ENCODE measurements at regions not wholly inside any gene's neighbourhood (a gene's known extent, or its start where the extent isn't known, plus 50 kb on each side); places are given as distances from the start of the nearest gene placed in this dataset.
"Not testable (repeated sequence)": the region's sequence is repeated elsewhere in the genome, so short reads cannot be mapped to it uniquely, and the experiment has no call there.

DNA sequence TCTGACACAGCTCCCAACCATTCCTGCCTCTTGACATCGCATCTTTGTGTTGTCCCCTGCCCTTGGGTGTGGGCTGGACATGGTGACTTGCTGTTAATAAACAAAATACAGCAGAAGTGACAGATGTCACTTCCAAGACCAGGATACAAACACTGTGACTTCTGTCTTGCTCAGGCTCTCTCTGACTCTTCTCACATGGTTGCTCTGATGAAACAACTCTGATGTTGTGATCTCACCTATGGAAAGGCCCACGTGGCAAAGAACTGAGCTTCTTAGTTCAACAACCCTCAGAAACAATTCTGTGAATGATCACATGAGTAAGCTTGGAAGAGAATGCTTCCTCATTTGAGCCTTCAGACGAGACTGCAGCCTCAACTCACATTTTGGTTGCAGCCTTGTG is 94.9 kb downstream of the ARHGAP11B start:
- H3K9me3 ChIP-seq (ENCODE audit: control insufficient read depth, low read length); H3K4me1 ChIP-seq (ENCODE audit: control insufficient read depth, insufficient read depth, low read length); H3K4me3 ChIP-seq (ENCODE audit: insufficient read depth, low read depth, low read length); H3K27ac ChIP-seq (ENCODE audit: insufficient read depth, low read depth, low read length, poor library complexity, severe bottlenecking); H3K27me3 ChIP-seq (ENCODE audit: control insufficient read depth, insufficient read depth, low read length, poor library complexity, severe bottlenecking); H3K36me3 ChIP-seq (ENCODE audit: control insufficient read depth, insufficient read depth, low read length): not testable (repeated sequence)
- 88 to 100% methylated on average over 1 of the region's 3 CpGs for WGBS, 2 experiments

GRCh38 chr15:30721529-30721928 is 95.6 kb downstream of the ARHGAP11B start:
- H3K27me3 ChIP-seq (ENCODE audit: control insufficient read depth, insufficient read depth, low read length, poor library complexity, severe bottlenecking); H3K4me3 ChIP-seq (ENCODE audit: insufficient read depth, low read depth, low read length); H3K9me3 ChIP-seq (ENCODE audit: control insufficient read depth, low read length); H3K27ac ChIP-seq (ENCODE audit: insufficient read depth, low read depth, low read length, poor library complexity, severe bottlenecking); H3K36me3 ChIP-seq (ENCODE audit: control insufficient read depth, insufficient read depth, low read length); H3K4me1 ChIP-seq (ENCODE audit: control insufficient read depth, insufficient read depth, low read length): not testable (repeated sequence)
- 87 to 100% methylated on average over 1 to 2 of the region's 2 CpGs for WGBS, 2 experiments

GRCh38 chr15:30723540-30724175 is 97.7 kb downstream of the ARHGAP11B start:
- not testable (repeated sequence) for H3K4me1 ChIP-seq (ENCODE audit: control insufficient read depth, insufficient read depth, low read length); H3K4me3 ChIP-seq (ENCODE audit: insufficient read depth, low read depth, low read length); H3K27ac ChIP-seq (ENCODE audit: insufficient read depth, low read depth, low read length, poor library complexity, severe bottlenecking); H3K9me3 ChIP-seq (ENCODE audit: control insufficient read depth, low read length); H3K27me3 ChIP-seq (ENCODE audit: control insufficient read depth, insufficient read depth, low read length, poor library complexity, severe bottlenecking); H3K36me3 ChIP-seq (ENCODE audit: control insufficient read depth, insufficient read depth, low read length)
- WGBS, 2 experiments, result 83 to 93% methylated on average over 1 of the region's 1 CpG

- peaks cover 12% of the 10 kb centered on the region for H3K36me3 ChIP-seq (ENCODE audit: control insufficient read depth, insufficient read depth, low read length)
- H3K4me3 ChIP-seq (ENCODE audit: insufficient read depth, low read depth, low read length); H3K27me3 ChIP-seq (ENCODE audit: control insufficient read depth, insufficient read depth, low read length, poor library complexity, severe bottlenecking); H3K4me1 ChIP-seq (ENCODE audit: control insufficient read depth, insufficient read depth, low read length); H3K9me3 ChIP-seq (ENCODE audit: control insufficient read depth, low read length); H3K27ac ChIP-seq (ENCODE audit: insufficient read depth, low read depth, low read length, poor library complexity, severe bottlenecking): not testable (repeated sequence)
- 100% methylated on average over 2 of the region's 2 CpGs for WGBS, 2 experiments
Observed at GRCh38 chr15:30729880-30730590, 104.1 kb downstream of the ARHGAP11B start.

- not testable (repeated sequence) for H3K4me3 ChIP-seq (ENCODE audit: insufficient read depth, low read depth, low read length); H3K4me1 ChIP-seq (ENCODE audit: control insufficient read depth, insufficient read depth, low read length); H3K27me3 ChIP-seq (ENCODE audit: control insufficient read depth, insufficient read depth, low read length, poor library complexity, severe bottlenecking); H3K27ac ChIP-seq (ENCODE audit: insufficient read depth, low read depth, low read length, poor library complexity, severe bottlenecking); H3K9me3 ChIP-seq (ENCODE audit: control insufficient read depth, low read length)
- H3K36me3 ChIP-seq (ENCODE audit: control insufficient read depth, insufficient read depth, low read length), result peaks cover 12% of the 10 kb centered on the region
- 88 to 94% methylated on average over 2 to 3 of the region's 3 CpGs for WGBS, 2 experiments
Observed at GRCh38 chr15:30730633-30731032, 104.7 kb downstream of the ARHGAP11B start.

- H3K27me3 ChIP-seq (ENCODE audit: control insufficient read depth, insufficient read depth, low read length, poor library complexity, severe bottlenecking); H3K4me1 ChIP-seq (ENCODE audit: control insufficient read depth, insufficient read depth, low read length); H3K4me3 ChIP-seq (ENCODE audit: insufficient read depth, low read depth, low read length); H3K36me3 ChIP-seq (ENCODE audit: control insufficient read depth, insufficient read depth, low read length); H3K27ac ChIP-seq (ENCODE audit: insufficient read depth, low read depth, low read length, poor library complexity, severe bottlenecking); H3K9me3 ChIP-seq (ENCODE audit: control insufficient read depth, low read length): not testable (repeated sequence)
- 97 to 99% methylated on average over 3 to 4 of the region's 4 CpGs for WGBS, 2 experiments
Observed at GRCh38 chr15:30732100-30732499, 106.2 kb downstream of the ARHGAP11B start.

GRCh38 chr15:30735884-30736564 is 110.1 kb downstream of the ARHGAP11B start:
- not testable (repeated sequence) for H3K4me1 ChIP-seq (ENCODE audit: control insufficient read depth, insufficient read depth, low read length); H3K4me3 ChIP-seq (ENCODE audit: insufficient read depth, low read depth, low read length); H3K27ac ChIP-seq (ENCODE audit: insufficient read depth, low read depth, low read length, poor library complexity, severe bottlenecking); H3K9me3 ChIP-seq (ENCODE audit: control insufficient read depth, low read length); H3K27me3 ChIP-seq (ENCODE audit: control insufficient read depth, insufficient read depth, low read length, poor library complexity, severe bottlenecking); H3K36me3 ChIP-seq (ENCODE audit: control insufficient read depth, insufficient read depth, low read length)
- 94% methylated on average over 10 of the region's 10 CpGs for WGBS, 2 experiments

DNA sequence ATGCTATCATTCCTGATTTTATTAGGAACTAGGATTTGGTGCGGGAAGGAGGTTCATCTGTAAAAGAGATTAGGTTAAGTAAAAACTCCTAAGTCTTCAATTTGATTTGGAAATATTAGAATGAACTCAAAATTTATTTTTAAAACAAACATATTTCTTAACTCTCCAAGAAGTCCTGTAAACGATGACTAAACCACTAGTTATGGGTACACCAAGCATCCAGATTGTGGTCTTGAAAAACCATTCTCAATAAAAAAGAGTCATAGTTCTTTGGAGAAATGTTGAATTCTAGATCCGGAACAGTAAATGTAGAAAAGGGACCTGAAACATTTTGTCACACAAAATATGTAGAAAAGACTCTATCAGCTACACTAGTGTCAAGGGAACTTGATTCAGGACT is 116.9 kb downstream of the ARHGAP11B start:
- not testable (repeated sequence) for H3K27ac ChIP-seq (ENCODE audit: insufficient read depth, low read depth, low read length, poor library complexity, severe bottlenecking); H3K9me3 ChIP-seq (ENCODE audit: control insufficient read depth, low read length); H3K4me1 ChIP-seq (ENCODE audit: control insufficient read depth, insufficient read depth, low read length); H3K36me3 ChIP-seq (ENCODE audit: control insufficient read depth, insufficient read depth, low read length); H3K27me3 ChIP-seq (ENCODE audit: control insufficient read depth, insufficient read depth, low read length, poor library complexity, severe bottlenecking); H3K4me3 ChIP-seq (ENCODE audit: insufficient read depth, low read depth, low read length)
- 83 to 92% methylated on average over 1 to 3 of the region's 3 CpGs for WGBS, 2 experiments

DNA sequence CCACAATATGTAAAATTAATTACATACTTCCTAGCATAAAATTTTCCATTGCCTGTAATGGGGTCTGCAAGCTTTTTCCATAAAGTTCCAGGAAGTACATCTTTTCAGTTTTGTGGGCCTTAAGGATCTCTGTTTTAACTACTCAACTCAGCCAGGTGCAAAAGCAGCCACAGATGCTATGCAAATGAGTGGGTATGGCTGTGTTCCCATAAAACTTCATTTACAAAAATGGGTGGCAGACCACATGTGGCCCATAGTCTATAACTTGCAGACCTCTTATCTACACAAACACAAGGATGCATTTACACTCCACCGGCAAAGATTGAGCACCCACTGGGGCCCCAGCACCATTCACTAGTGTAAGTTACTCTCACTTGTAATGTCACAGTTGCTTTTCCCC is 123.1 kb downstream of the ARHGAP11B start:
- H3K4me1 ChIP-seq (ENCODE audit: control insufficient read depth, insufficient read depth, low read length); H3K27me3 ChIP-seq (ENCODE audit: control insufficient read depth, insufficient read depth, low read length, poor library complexity, severe bottlenecking); H3K4me3 ChIP-seq (ENCODE audit: insufficient read depth, low read depth, low read length); H3K36me3 ChIP-seq (ENCODE audit: control insufficient read depth, insufficient read depth, low read length); H3K27ac ChIP-seq (ENCODE audit: insufficient read depth, low read depth, low read length, poor library complexity, severe bottlenecking); H3K9me3 ChIP-seq (ENCODE audit: control insufficient read depth, low read length): not testable (repeated sequence)
- no CpG with 5 or more reads among the region's 1 CpG for WGBS, 2 experiments

GRCh38 chr15:30755036-30755687 is 129.2 kb downstream of the ARHGAP11B start:
- H3K36me3 ChIP-seq (ENCODE audit: control insufficient read depth, insufficient read depth, low read length); H3K9me3 ChIP-seq (ENCODE audit: control insufficient read depth, low read length); H3K4me1 ChIP-seq (ENCODE audit: control insufficient read depth, insufficient read depth, low read length); H3K27ac ChIP-seq (ENCODE audit: insufficient read depth, low read depth, low read length, poor library complexity, severe bottlenecking); H3K27me3 ChIP-seq (ENCODE audit: control insufficient read depth, insufficient read depth, low read length, poor library complexity, severe bottlenecking); H3K4me3 ChIP-seq (ENCODE audit: insufficient read depth, low read depth, low read length): not testable (repeated sequence)
- 0% methylated on average over 2 of the region's 7 CpGs; no CpG with 5 or more reads in 1 of the 2 experiments for WGBS, 2 experiments
